ENCODE measurements at regions not wholly inside any gene's neighbourhood (a gene's known extent, or its start where the extent isn't known, plus 50 kb on each side); places are given as distances from the start of the nearest gene placed in this dataset.
A peak's percentile ranks its signal among the peaks of the same experiment; 100 is the strongest.

- H3K4me1 ChIP-seq, result no peaks in the 10 kb centered on the region
- peak overlapping the region in 1 of 2 donors; percentile 13 for H3K9ac ChIP-seq (ENCODE audit: low read depth in 2 of 2, low read length in 2 of 2)
- no peaks in the 10 kb centered on the region for H3K36me3 ChIP-seq
- intact Hi-C loops (cut with DNase I), result loop anchor here (10.0 kb wide), 1 partner anchor 148 kb away; no protein-coding TSS in a partner anchor
- H3K27me3 ChIP-seq, result no peaks in the 10 kb centered on the region
- no peak for TF ChIP-seq CTCF (IDR thresholded peaks at IDR 0.05)
- H3K27ac ChIP-seq, result peak overlapping the region; percentile 70
- H3K4me3 ChIP-seq, result no peak overlapping the region
- DNase-seq, result no peak
- no peaks in the 10 kb centered on the region for H3K9me3 ChIP-seq
Observed at GRCh38 chr15:46526726-46527110, 891.9 kb downstream of the SQOR start.

GRCh38 chr15:46543626-46544025 is 908.8 kb downstream of the SQOR start:
- H3K27ac ChIP-seq, result no peak overlapping the region
- no peaks in the 10 kb centered on the region for H3K36me3 ChIP-seq
- H3K9ac ChIP-seq (ENCODE audit: low read depth in 2 of 2, low read length in 2 of 2), result no peak overlapping the region
- H3K9me3 ChIP-seq, result no peaks in the 10 kb centered on the region
- no peaks in the 10 kb centered on the region for H3K27me3 ChIP-seq
- no peaks in the 10 kb centered on the region for H3K4me1 ChIP-seq
- no peak for TF ChIP-seq CTCF (IDR thresholded peaks at IDR 0.05)
- no peak overlapping the region for H3K4me3 ChIP-seq
- no peak for DNase-seq
- intact Hi-C loops (cut with DNase I), result no loop called here

- DNase-seq, result no peak
- Histone ChIP-seq H3K9ac (ENCODE audit: low read depth in 2 of 2, low read length in 2 of 2) (no peak overlapping the region), H3K4me3 (no peak overlapping the region), H3K27me3 (no peaks in the 10 kb centered on the region), H3K27ac (no peak overlapping the region), H3K36me3 (no peaks in the 10 kb centered on the region), H3K4me1 (no peaks in the 10 kb centered on the region), H3K9me3 (no peaks in the 10 kb centered on the region)
- intact Hi-C loops (cut with DNase I), result no loop called here
- no peak for TF ChIP-seq CTCF (IDR thresholded peaks at IDR 0.05)
Observed at GRCh38 chr15:46548989-46549388, 914.2 kb downstream of the SQOR start.

GRCh38 chr15:46552316-46552715 is 917.5 kb downstream of the SQOR start:
- Histone ChIP-seq H3K9me3 (no peaks in the 10 kb centered on the region), H3K36me3 (no peaks in the 10 kb centered on the region), H3K4me3 (no peak overlapping the region), H3K27me3 (no peaks in the 10 kb centered on the region), H3K9ac (ENCODE audit: low read depth in 2 of 2, low read length in 2 of 2) (no peak overlapping the region), H3K27ac (no peak overlapping the region), H3K4me1 (no peaks in the 10 kb centered on the region)
- intact Hi-C loops (cut with DNase I), result no loop called here
- no peak for TF ChIP-seq CTCF (IDR thresholded peaks at IDR 0.05)
- DNase-seq, result no peak

GRCh38 chr15:46555547-46555946 is 920.7 kb downstream of the SQOR start:
- H3K4me3 ChIP-seq, result no peak overlapping the region
- no peaks in the 10 kb centered on the region for H3K36me3 ChIP-seq
- no peaks in the 10 kb centered on the region for H3K9me3 ChIP-seq
- H3K27ac ChIP-seq, result no peak overlapping the region
- DNase-seq, result no peak
- H3K27me3 ChIP-seq, result no peaks in the 10 kb centered on the region
- no peaks in the 10 kb centered on the region for H3K4me1 ChIP-seq
- TF ChIP-seq CTCF (IDR thresholded peaks at IDR 0.05), result no peak
- H3K9ac ChIP-seq (ENCODE audit: low read depth in 2 of 2, low read length in 2 of 2), result no peak overlapping the region
- intact Hi-C loops (cut with DNase I), result no loop called here

- TF ChIP-seq CTCF (IDR thresholded peaks at IDR 0.05), result no peak
- Histone ChIP-seq H3K9ac (ENCODE audit: low read depth in 2 of 2, low read length in 2 of 2) (no peak overlapping the region), H3K27ac (no peak overlapping the region), H3K36me3 (no peaks in the 10 kb centered on the region), H3K27me3 (no peaks in the 10 kb centered on the region), H3K4me1 (no peaks in the 10 kb centered on the region), H3K4me3 (no peak overlapping the region), H3K9me3 (no peaks in the 10 kb centered on the region)
- DNase-seq, result no peak
- intact Hi-C loops (cut with DNase I), result no loop called here
Observed at GRCh38 chr15:46556010-46556409, 921.2 kb downstream of the SQOR start.

Data from colonic mucosa (tissue), 4 donors.